ENCODE measurements at regions not wholly inside any gene's neighbourhood (a gene's known extent, or its start where the extent isn't known, plus 50 kb on each side); places are given as distances from the start of the nearest gene placed in this dataset.

GRCh38 chr17:33940769-33941370, 314.2 kb upstream of the CCL2 start:
- no peak overlapping the region for H3K4me3 ChIP-seq (replicated peaks in 1 of 4; ENCODE audit: control extremely low read depth in 1 of 4, insufficient read depth in 1 of 4, low read depth in 3 of 4, low read length in 4 of 4)
- H3K9ac ChIP-seq (ENCODE audit: insufficient read depth, low read length), result no peak overlapping the region
- no peak overlapping the region for H2AFZ ChIP-seq (ENCODE audit: low read length)
- no peaks in the 10 kb centered on the region for H3K36me3 ChIP-seq (ENCODE audit: control insufficient read depth, insufficient read depth, low read length)
- no peak for TF ChIP-seq EZH2 (IDR thresholded peaks at IDR 0.05; ENCODE audit: low read length, missing control alignments)
- TF ChIP-seq, protein P1, sequence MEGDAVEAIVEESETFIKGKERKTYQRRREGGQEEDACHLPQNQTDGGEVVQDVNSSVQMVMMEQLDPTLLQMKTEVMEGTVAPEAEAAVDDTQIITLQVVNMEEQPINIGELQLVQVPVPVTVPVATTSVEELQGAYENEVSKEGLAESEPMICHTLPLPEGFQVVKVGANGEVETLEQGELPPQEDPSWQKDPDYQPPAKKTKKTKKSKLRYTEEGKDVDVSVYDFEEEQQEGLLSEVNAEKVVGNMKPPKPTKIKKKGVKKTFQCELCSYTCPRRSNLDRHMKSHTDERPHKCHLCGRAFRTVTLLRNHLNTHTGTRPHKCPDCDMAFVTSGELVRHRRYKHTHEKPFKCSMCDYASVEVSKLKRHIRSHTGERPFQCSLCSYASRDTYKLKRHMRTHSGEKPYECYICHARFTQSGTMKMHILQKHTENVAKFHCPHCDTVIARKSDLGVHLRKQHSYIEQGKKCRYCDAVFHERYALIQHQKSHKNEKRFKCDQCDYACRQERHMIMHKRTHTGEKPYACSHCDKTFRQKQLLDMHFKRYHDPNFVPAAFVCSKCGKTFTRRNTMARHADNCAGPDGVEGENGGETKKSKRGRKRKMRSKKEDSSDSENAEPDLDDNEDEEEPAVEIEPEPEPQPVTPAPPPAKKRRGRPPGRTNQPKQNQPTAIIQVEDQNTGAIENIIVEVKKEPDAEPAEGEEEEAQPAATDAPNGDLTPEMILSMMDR (conservative IDR thresholded peaks at IDR 0.05 in 1 of 2, IDR thresholded peaks at IDR 0.05 in 1 of 2; ENCODE audit: low read depth in 1 of 2, low read length in 2 of 2), result no peak
- H4K20me1 ChIP-seq (ENCODE audit: control insufficient read depth, extremely low read depth, insufficient read depth, low read length), result no peaks in the 10 kb centered on the region
- H3K27ac ChIP-seq (ENCODE audit: insufficient read depth, low read length), result no peak overlapping the region
- no peaks in the 10 kb centered on the region for H3K79me2 ChIP-seq (ENCODE audit: control insufficient read depth, insufficient read depth, low read length)
- no peaks in the 10 kb centered on the region for H3K27me3 ChIP-seq (ENCODE audit: control insufficient read depth, insufficient read depth, low read length)
- H3K4me1 ChIP-seq (ENCODE audit: control insufficient read depth, extremely low read depth, insufficient read depth, low read length), result no peaks in the 10 kb centered on the region
- peak in 1 of 2 donors; percentile 50 for DNase-seq (ENCODE audit: low read depth in 2 of 2)
- no peak overlapping the region for H3K4me2 ChIP-seq (ENCODE audit: extremely low read depth, insufficient read depth, low read length)
- H3K9me3 ChIP-seq (ENCODE audit: control insufficient read depth, insufficient read depth, low read depth, low read length), result no peaks in the 10 kb centered on the region

DNA sequence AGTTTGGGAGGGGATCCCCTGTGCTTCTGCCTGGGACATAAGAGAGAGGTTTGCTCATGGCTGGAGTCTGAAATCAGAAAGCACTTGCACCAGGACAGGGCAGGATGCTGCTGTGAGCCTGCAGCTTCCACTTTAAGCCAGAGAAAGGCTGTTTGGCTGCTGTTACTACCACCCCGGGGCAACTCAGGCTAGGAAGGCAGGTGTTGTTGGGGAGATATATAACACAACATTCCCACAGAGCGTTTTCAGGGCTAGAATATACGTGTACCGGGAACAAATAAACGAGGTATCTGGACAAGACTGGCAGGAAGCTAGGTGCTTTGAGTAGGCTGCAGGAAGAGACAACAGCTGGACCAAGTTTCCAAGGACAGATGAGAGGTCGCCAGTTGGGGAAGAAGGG, 313.3 kb upstream of the CCL2 start:
- H3K36me3 ChIP-seq (ENCODE audit: control insufficient read depth, insufficient read depth, low read length), result no peaks in the 10 kb centered on the region
- DNase-seq (ENCODE audit: low read depth in 2 of 2), result no peak
- no peak overlapping the region for H2AFZ ChIP-seq (ENCODE audit: low read length)
- H3K4me1 ChIP-seq (ENCODE audit: control insufficient read depth, extremely low read depth, insufficient read depth, low read length), result no peaks in the 10 kb centered on the region
- H4K20me1 ChIP-seq (ENCODE audit: control insufficient read depth, extremely low read depth, insufficient read depth, low read length), result no peaks in the 10 kb centered on the region
- no peaks in the 10 kb centered on the region for H3K9me3 ChIP-seq (ENCODE audit: control insufficient read depth, insufficient read depth, low read depth, low read length)
- no peak overlapping the region for H3K4me2 ChIP-seq (ENCODE audit: extremely low read depth, insufficient read depth, low read length)
- H3K27ac ChIP-seq (ENCODE audit: insufficient read depth, low read length), result no peak overlapping the region
- no peaks in the 10 kb centered on the region for H3K27me3 ChIP-seq (ENCODE audit: control insufficient read depth, insufficient read depth, low read length)
- no peak overlapping the region for H3K9ac ChIP-seq (ENCODE audit: insufficient read depth, low read length)
- H3K79me2 ChIP-seq (ENCODE audit: control insufficient read depth, insufficient read depth, low read length), result no peaks in the 10 kb centered on the region
- no peak for TF ChIP-seq EZH2 (IDR thresholded peaks at IDR 0.05; ENCODE audit: low read length, missing control alignments)
- TF ChIP-seq, protein P1 (conservative IDR thresholded peaks at IDR 0.05 in 1 of 2, IDR thresholded peaks at IDR 0.05 in 1 of 2; ENCODE audit: low read depth in 1 of 2, low read length in 2 of 2), result no peak
- H3K4me3 ChIP-seq (replicated peaks in 1 of 4; ENCODE audit: control extremely low read depth in 1 of 4, insufficient read depth in 1 of 4, low read depth in 3 of 4, low read length in 4 of 4), result no peak overlapping the region

DNA sequence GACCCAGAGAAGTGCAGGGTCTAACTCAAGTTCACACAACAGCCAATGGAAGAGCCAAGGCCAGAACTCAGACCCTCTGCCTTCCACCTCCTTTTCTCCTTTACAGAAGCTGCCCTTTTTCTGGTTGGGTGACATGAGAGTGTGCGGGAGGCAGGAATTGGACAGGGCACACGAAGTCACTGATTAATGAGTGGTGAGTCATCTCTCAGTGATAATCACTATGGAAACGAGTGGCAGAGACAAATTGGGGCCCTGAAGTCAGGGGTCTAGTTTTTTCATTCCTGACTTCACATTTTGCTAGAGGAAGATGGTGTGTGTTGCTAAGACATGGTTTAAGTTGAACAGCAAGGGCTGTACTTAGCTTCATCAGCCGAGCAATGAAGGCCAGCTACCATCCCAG, 312.7 kb upstream of the CCL2 start:
- Histone ChIP-seq H3K27me3 (ENCODE audit: control insufficient read depth, insufficient read depth, low read length) (no peaks in the 10 kb centered on the region), H3K4me1 (ENCODE audit: control insufficient read depth, extremely low read depth, insufficient read depth, low read length) (no peaks in the 10 kb centered on the region)

More for the DNA sequence above, 312.7 kb upstream of the CCL2 start:
- H3K27ac ChIP-seq (ENCODE audit: insufficient read depth, low read length), result no peak overlapping the region
- DNase-seq (ENCODE audit: low read depth in 2 of 2), result peak in 1 of 2 donors; percentile 59
- TF ChIP-seq EZH2 (IDR thresholded peaks at IDR 0.05; ENCODE audit: low read length, missing control alignments), result no peak
- TF ChIP-seq, protein P1 (conservative IDR thresholded peaks at IDR 0.05 in 1 of 2, IDR thresholded peaks at IDR 0.05 in 1 of 2; ENCODE audit: low read depth in 1 of 2, low read length in 2 of 2), result no peak
- H3K9ac ChIP-seq (ENCODE audit: insufficient read depth, low read length), result no peak overlapping the region
- H2AFZ ChIP-seq (ENCODE audit: low read length), result no peak overlapping the region
- H3K4me3 ChIP-seq (replicated peaks in 1 of 4; ENCODE audit: control extremely low read depth in 1 of 4, insufficient read depth in 1 of 4, low read depth in 3 of 4, low read length in 4 of 4), result no peak overlapping the region
- H3K36me3 ChIP-seq (ENCODE audit: control insufficient read depth, insufficient read depth, low read length), result no peaks in the 10 kb centered on the region
- no peaks in the 10 kb centered on the region for H3K79me2 ChIP-seq (ENCODE audit: control insufficient read depth, insufficient read depth, low read length)
- no peaks in the 10 kb centered on the region for H4K20me1 ChIP-seq (ENCODE audit: control insufficient read depth, extremely low read depth, insufficient read depth, low read length)
- H3K9me3 ChIP-seq (ENCODE audit: control insufficient read depth, insufficient read depth, low read depth, low read length), result no peaks in the 10 kb centered on the region
- no peak overlapping the region for H3K4me2 ChIP-seq (ENCODE audit: extremely low read depth, insufficient read depth, low read length)

Data from fibroblast of lung (primary cell).